ENCODE measurements at regions not wholly inside any gene's neighbourhood (a gene's known extent, or its start where the extent isn't known, plus 50 kb on each side); places are given as distances from the start of the nearest gene placed in this dataset.

GRCh38 chr3:73228959-73229358 lies 167.5 kb downstream of the EBLN2 start:
- TF ChIP-seq, protein P1, sequence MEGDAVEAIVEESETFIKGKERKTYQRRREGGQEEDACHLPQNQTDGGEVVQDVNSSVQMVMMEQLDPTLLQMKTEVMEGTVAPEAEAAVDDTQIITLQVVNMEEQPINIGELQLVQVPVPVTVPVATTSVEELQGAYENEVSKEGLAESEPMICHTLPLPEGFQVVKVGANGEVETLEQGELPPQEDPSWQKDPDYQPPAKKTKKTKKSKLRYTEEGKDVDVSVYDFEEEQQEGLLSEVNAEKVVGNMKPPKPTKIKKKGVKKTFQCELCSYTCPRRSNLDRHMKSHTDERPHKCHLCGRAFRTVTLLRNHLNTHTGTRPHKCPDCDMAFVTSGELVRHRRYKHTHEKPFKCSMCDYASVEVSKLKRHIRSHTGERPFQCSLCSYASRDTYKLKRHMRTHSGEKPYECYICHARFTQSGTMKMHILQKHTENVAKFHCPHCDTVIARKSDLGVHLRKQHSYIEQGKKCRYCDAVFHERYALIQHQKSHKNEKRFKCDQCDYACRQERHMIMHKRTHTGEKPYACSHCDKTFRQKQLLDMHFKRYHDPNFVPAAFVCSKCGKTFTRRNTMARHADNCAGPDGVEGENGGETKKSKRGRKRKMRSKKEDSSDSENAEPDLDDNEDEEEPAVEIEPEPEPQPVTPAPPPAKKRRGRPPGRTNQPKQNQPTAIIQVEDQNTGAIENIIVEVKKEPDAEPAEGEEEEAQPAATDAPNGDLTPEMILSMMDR (IDR thresholded peaks at IDR 0.05): no peak
- TF ChIP-seq POLR2A (IDR thresholded peaks at IDR 0.05) (no peak), POLR2AphosphoS5 (IDR thresholded peaks at IDR 0.05) (no peak), EP300 (IDR thresholded peaks at IDR 0.05; ENCODE audit: low read depth) (no peak)
